HepG2 (cell line): ENCODE measurements at regions not wholly inside any gene's neighbourhood (a gene's known extent, or its start where the extent isn't known, plus 50 kb on each side); places are given as distances from the start of the nearest gene placed in this dataset.

Experiments
- ATAC-seq: fragments of 200-7000 bp; cut with Tn5 transposase; 3 replicates; pipeline ENCODE4 v1.9.1; 2020; ENCODE audit warnings: mild to moderate bottlenecking, moderate library complexity
- BruUV-seq: library from RNA; stranded (reverse); fragments of 400-500 nt; replicated peaks from 2 replicates; lab custom pipeline; 2021; lab: Mats Ljungman, UMichigan
- CTCF ChIA-PET: fragments of 300-600 bp; formaldehyde crosslinking; extraction: SDS; loops from one replicate; lab custom pipeline; 2021; ENCODE audit warnings: low total read pairs, inconsistent platforms, low intra/inter-chr PET ratio; lab: Yijun Ruan, JAX
- POLR2A ChIA-PET: fragments of 350-600 bp; sonication (Branson Sonifier 250); formaldehyde crosslinking; loops from one replicate; lab custom pipeline; 2020; ENCODE audit warnings: antibody characterized with exemption, inconsistent platforms; lab: Yijun Ruan, JAX
- DNase-seq: peaks from one replicate; pipeline ENCODE4 v3.0.0-alpha.2; 2015; ENCODE audit warnings: low spot score
- FAIRE-seq: peaks from 3 replicates; lab custom pipeline; 2011; peaks lifted over from hg19 to GRCh38; lab: Jason Lieb, UNC
- H2AFZ ChIP-seq: one replicate; pipeline ENCODE4 v1.6.1; 2011; ENCODE audit warnings: low read length, inconsistent platforms
- H3K27ac ChIP-seq: fragments of 300-600 bp; 3 replicates; pipeline ENCODE4 v1.8.0; 2011; ENCODE audit warnings: mixed run types, mild to moderate bottlenecking, mixed read lengths, low read length, inconsistent platforms; ENCODE audit not compliant: insufficient read depth; ENCODE audit errors: extremely low read length
- H3K27me3 ChIP-seq, 2 experiments: fragments of 200-600 bp in 1 of 2; 2 replicates in 1 of 2; 3 replicates in 1 of 2; pipeline versions ENCODE4 v1.6.0 to v1.8.0; 2011; ENCODE audit warnings: low read length in 2 of 2, mild to moderate bottlenecking in 2 of 2, moderate library complexity in 2 of 2, inconsistent platforms in 1 of 2; ENCODE audit not compliant: insufficient read depth in 2 of 2, control insufficient read depth in 1 of 2
- H3K36me3 ChIP-seq, 2 experiments: fragments of 200-600 bp in 1 of 2; replicated peaks in 1 of 2; 2 replicates in 1 of 2; 3 replicates in 1 of 2; pipeline versions ENCODE4 v1.5.1 to v1.8.0; 2011; ENCODE audit warnings: low read length in 2 of 2, inconsistent platforms in 1 of 2; ENCODE audit not compliant: insufficient read depth in 2 of 2, control insufficient read depth in 1 of 2
- H3K4me1 ChIP-seq: 2 replicates; pipeline ENCODE4 v1.5.1; 2012; ENCODE audit warnings: low read length, inconsistent platforms; ENCODE audit not compliant: insufficient read depth
- H3K4me2 ChIP-seq: 2 replicates; pipeline ENCODE4 v1.6.0; 2011; ENCODE audit warnings: low read depth, low read length, inconsistent platforms
- H3K4me3 ChIP-seq, 3 experiments: fragments of 200-600 bp in 1 of 3; sonication (generic), shearing (Covaris generic) in 1 of 3; replicated peaks in 1 of 3; 2 replicates each; pipeline ENCODE4 v1.5.1; 2011 to 2016; ENCODE audit warnings: low read length in 3 of 3, inconsistent platforms in 2 of 3, low read depth in 2 of 3, mild to moderate bottlenecking in 2 of 3, control low read depth in 1 of 3, mixed read lengths in 1 of 3; ENCODE audit not compliant: insufficient read depth in 1 of 3
- H3K79me2 ChIP-seq: one replicate; pipeline ENCODE4 v1.6.1; 2011; ENCODE audit warnings: low read length, inconsistent platforms; ENCODE audit not compliant: insufficient read depth
- H3K9ac ChIP-seq: 2 replicates; pipeline ENCODE4 v1.6.0; 2011; ENCODE audit warnings: mild to moderate bottlenecking, low read depth, low read length, inconsistent platforms; ENCODE audit not compliant: insufficient read depth
- H3K9me3 ChIP-seq: 2 replicates; pipeline ENCODE4 v1.5.1; 2012; ENCODE audit warnings: mild to moderate bottlenecking, low read length
- H4K20me1 ChIP-seq: 2 replicates; pipeline ENCODE4 v1.6.0; 2011; ENCODE audit warnings: inconsistent platforms, mild to moderate bottlenecking, low read length, moderate library complexity; ENCODE audit not compliant: insufficient read depth
- DNMT3B ChIP-seq: conservative IDR thresholded peaks from 2 replicates; pipeline ENCODE4 v1.6.1; 2016; ENCODE audit warnings: missing biosample characterization, control low read depth
- MLX ChIP-seq: IDR thresholded peaks from 2 replicates; pipeline ENCODE4 v1.6.1; 2016
- SOX5 ChIP-seq: IDR thresholded peaks from 2 replicates; pipeline ENCODE4 v1.6.1; 2016; ENCODE audit warnings: borderline replicate concordance
- ZMYM4 ChIP-seq: sonication (generic); formaldehyde crosslinking; IDR thresholded peaks from 2 replicates; pipeline ENCODE4 v1.8.1; 2023; ENCODE audit warnings: mild to moderate bottlenecking, missing genetic modification reagents
- ZNF407 ChIP-seq: sonication (generic); formaldehyde crosslinking; IDR thresholded peaks from one replicate; pipeline ENCODE4 v1.5.1; 2020; ENCODE audit warnings: mild to moderate bottlenecking, missing genetic modification reagents; ENCODE audit errors: not compliant biosample characterization
- ZNF652 ChIP-seq: IDR thresholded peaks from 2 replicates; pipeline ENCODE4 v1.6.1; 2016; ENCODE audit warnings: low read depth, borderline replicate concordance
- WGBS: methylation state at CpG from one replicate; pipeline ENCODE4 v1.1.6; 2017; ENCODE audit warnings: low lambda C conversion rate; 5-methylcytosine and 5-hydroxymethylcytosine counted together
- in situ Hi-C: cut with HindIII; loops from 2 replicates; pipeline ENCODE4 v1.10.0; 2017; ENCODE audit warnings: low pct_unique_long_range_greater_than_20kb; ENCODE audit not compliant: extremely low pct_ligation_motif_present
- intact Hi-C: fragments of 100-400 bp; cut with micrococcal nuclease; formaldehyde crosslinking; loops from one replicate; pipeline ENCODE4 v1.10.0; 2022; ENCODE audit not compliant: unreplicated experiment

DNA sequence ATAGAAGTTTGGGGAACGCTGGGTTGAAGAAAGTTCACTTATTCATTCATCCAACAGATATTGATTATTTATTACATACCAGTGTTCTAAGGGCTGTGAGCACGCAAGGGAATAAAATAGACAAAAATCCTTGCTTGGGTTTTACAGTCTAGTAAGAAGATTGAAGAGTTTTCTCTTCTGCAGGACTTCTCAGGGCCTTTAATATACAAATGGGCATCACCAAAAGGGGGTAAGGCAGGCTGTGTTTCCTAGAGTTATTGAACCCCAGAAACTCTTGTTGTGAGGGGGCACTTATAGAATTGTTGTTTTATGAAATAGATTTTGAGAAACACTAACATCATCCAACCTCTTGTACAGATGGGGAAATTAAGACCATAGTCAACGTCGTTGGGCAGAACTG is 198.5 kb upstream of the ZNF618 start:
- ChIA-PET CTCF (no interaction called here), POLR2A (no interaction called here)
- peaks cover 9% of the 10 kb centered on the region; the same call in 1 of the 2 replicates for H3K4me1 ChIP-seq
- BruUV-seq: no TSS peak
- no peaks in the 10 kb centered on the region for H3K79me2 ChIP-seq
- intact Hi-C loops: no loop called here
- no peaks in the 10 kb centered on the region for H4K20me1 ChIP-seq
- 27% methylated on average over 4 of the region's 4 CpGs for WGBS
- ATAC-seq: no peak
- H3K36me3 ChIP-seq: no peaks in the 10 kb centered on the region
- TF ChIP-seq MLX (CRISPR knock-in tag): no peak
- no peak for TF ChIP-seq ZNF652 (CRISPR knock-in tag)
- no peak for TF ChIP-seq DNMT3B (CRISPR knock-in tag)
- no peak for TF ChIP-seq ZMYM4
- no peak for TF ChIP-seq SOX5 (CRISPR knock-in tag)
- TF ChIP-seq ZNF407 (CRISPR knock-in tag): no peak
- TF ChIP-seq, all 625 proteins: peak for 0
- DNase-seq: no peak
- FAIRE-seq: no peak
- no peak overlapping the region for H3K9ac ChIP-seq
- no peaks in the 10 kb centered on the region for H3K9me3 ChIP-seq
- no peak overlapping the region for H3K4me2 ChIP-seq
- peaks cover 2 to 52% of the 10 kb centered on the region in 2 experiments; a peak in 3 of 5 replicates for H3K27me3 ChIP-seq
- H3K4me3 ChIP-seq: no peak overlapping the region
- H3K27ac ChIP-seq: no peak overlapping the region
- in situ Hi-C loops: no loop called here
- no peak overlapping the region for H2AFZ ChIP-seq
